ENCODE measurements at regions not wholly inside any gene's neighbourhood (a gene's known extent, or its start where the extent isn't known, plus 50 kb on each side); places are given as distances from the start of the nearest gene placed in this dataset.

GRCh38 chr6:1087154-1087843, 224.6 kb upstream of the FOXQ1 start:
- Histone ChIP-seq H3K27me3 (ENCODE audit: control insufficient read depth in 1 of 2, insufficient read depth in 2 of 2, low read length in 1 of 2) (no peaks in the 10 kb centered on the region), H3K4me1 (ENCODE audit: control insufficient read depth in 1 of 2, insufficient read depth in 2 of 2, low read length in 2 of 2) (no peaks in the 10 kb centered on the region), H3K9me3 (ENCODE audit: control insufficient read depth, low read length) (no peaks in the 10 kb centered on the region), H3K4me3 (ENCODE audit: low read length in 2 of 2) (no peak overlapping the region), H3K36me3 (ENCODE audit: control insufficient read depth in 1 of 2, insufficient read depth in 2 of 2, low read length in 1 of 2) (no peaks in the 10 kb centered on the region), H3K27ac (ENCODE audit: low read depth in 1 of 2, low read length in 2 of 2) (no peak overlapping the region)
- intact Hi-C loops (cut with DNase I): no loop called here
- 80 to 83% methylated on average over 11 of the region's 11 CpGs for WGBS, 2 donors
- no peak for ATAC-seq (ENCODE audit: low FRiP score)
- DNase-seq: no peak

DNA sequence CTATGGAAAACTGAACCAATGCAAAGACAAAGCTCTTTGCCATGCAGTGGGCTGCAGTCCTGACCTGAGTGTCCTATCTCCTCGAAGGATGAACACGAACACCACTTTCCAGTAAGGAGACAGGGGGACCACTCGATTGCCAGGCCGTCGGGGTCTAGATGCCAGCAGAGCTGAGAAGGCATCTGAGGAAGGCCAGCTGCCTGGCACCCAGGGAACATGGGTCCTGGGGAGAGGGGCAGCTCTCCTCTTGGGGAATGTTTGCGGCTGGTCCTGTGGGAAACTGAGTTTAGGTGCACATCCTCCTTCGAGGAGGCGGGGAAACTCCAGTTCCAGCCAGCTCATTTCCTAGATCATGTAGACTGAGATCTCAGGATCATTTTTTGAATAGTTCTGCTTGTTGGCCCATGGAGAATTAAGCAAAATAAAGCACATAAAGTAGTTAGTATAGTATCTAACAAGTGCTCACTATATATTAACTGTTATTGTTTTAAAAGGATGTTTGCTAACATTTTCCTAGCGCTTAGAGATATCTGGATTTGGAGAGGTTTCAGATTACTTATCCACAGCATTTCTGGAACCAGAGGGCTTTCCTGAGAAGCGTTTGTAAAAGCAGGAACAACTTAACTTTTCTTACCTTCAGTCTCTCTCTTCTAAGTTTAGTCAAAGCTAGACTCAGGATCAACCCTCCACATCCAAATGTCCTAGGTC, 225.3 kb upstream of the FOXQ1 start:
- no peaks in the 10 kb centered on the region for H3K9me3 ChIP-seq (ENCODE audit: control insufficient read depth, low read length)
- DNase-seq: no peak
- H3K27ac ChIP-seq (ENCODE audit: low read depth in 1 of 2, low read length in 2 of 2): no peak overlapping the region
- H3K36me3 ChIP-seq (ENCODE audit: control insufficient read depth in 1 of 2, insufficient read depth in 2 of 2, low read length in 1 of 2): no peaks in the 10 kb centered on the region
- 66 to 72% methylated on average over 10 of the region's 10 CpGs for WGBS, 2 donors
- H3K4me1 ChIP-seq (ENCODE audit: control insufficient read depth in 1 of 2, insufficient read depth in 2 of 2, low read length in 2 of 2): no peaks in the 10 kb centered on the region
- H3K27me3 ChIP-seq (ENCODE audit: control insufficient read depth in 1 of 2, insufficient read depth in 2 of 2, low read length in 1 of 2): no peaks in the 10 kb centered on the region
- ATAC-seq (ENCODE audit: low FRiP score): peak; percentile 33
- no peak overlapping the region for H3K4me3 ChIP-seq (ENCODE audit: low read length in 2 of 2)
- intact Hi-C loops (cut with DNase I): no loop called here

GRCh38 chr6:1082285-1082935, 229.5 kb upstream of the FOXQ1 start:
- WGBS, 2 donors: 30% methylated on average over 11 of the region's 11 CpGs
- H3K27me3 ChIP-seq (ENCODE audit: control insufficient read depth in 1 of 2, insufficient read depth in 2 of 2, low read length in 1 of 2): no peaks in the 10 kb centered on the region
- ATAC-seq (ENCODE audit: low FRiP score) (no peak), DNase-seq (no peak)
- no peaks in the 10 kb centered on the region for H3K4me1 ChIP-seq (ENCODE audit: control insufficient read depth in 1 of 2, insufficient read depth in 2 of 2, low read length in 2 of 2)
- intact Hi-C loops (cut with DNase I): no loop called here
- no peaks in the 10 kb centered on the region for H3K9me3 ChIP-seq (ENCODE audit: control insufficient read depth, low read length)
- no peak overlapping the region for H3K4me3 ChIP-seq (ENCODE audit: low read length in 2 of 2)
- H3K27ac ChIP-seq (ENCODE audit: low read depth in 1 of 2, low read length in 2 of 2): no peak overlapping the region
- no peaks in the 10 kb centered on the region for H3K36me3 ChIP-seq (ENCODE audit: control insufficient read depth in 1 of 2, insufficient read depth in 2 of 2, low read length in 1 of 2)

DNA sequence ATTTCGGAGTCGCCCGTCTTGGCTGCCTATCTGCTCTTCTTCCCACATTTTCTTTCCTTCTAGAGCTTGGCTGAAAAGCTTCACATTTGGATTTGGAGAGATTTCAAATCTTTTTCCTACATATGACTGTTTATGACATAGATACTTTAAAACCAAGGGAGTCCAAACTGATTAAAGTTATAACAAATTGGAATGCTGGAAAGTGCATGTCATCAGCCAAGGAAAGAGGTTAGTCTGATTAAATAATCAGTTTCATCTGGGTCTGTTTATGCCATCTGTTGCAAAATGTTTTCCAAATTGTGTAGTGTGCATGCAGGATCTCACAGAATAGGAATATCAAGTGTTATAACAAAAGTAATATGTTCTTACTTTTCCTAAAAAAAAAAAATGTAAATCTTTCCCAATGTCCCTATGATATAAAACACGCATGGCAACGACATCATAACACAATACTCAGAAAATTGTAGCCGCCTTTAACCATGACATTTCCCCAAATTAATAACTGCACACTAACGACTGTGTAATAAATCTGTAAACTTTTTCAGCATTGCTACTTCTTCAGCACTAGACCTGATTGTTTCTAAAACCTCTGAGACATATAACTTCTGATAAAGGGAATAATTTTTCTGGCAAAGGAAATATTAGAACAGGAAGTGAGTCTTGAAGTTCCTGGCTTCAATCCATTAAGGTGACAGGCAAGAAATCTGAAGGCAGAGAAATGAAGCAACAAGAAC, 230.2 kb upstream of the FOXQ1 start:
- ATAC-seq (ENCODE audit: low FRiP score) (no peak), DNase-seq (no peak)
- Histone ChIP-seq H3K36me3 (ENCODE audit: control insufficient read depth in 1 of 2, insufficient read depth in 2 of 2, low read length in 1 of 2) (no peaks in the 10 kb centered on the region), H3K9me3 (ENCODE audit: control insufficient read depth, low read length) (no peaks in the 10 kb centered on the region), H3K4me1 (ENCODE audit: control insufficient read depth in 1 of 2, insufficient read depth in 2 of 2, low read length in 2 of 2) (no peaks in the 10 kb centered on the region), H3K27me3 (ENCODE audit: control insufficient read depth in 1 of 2, insufficient read depth in 2 of 2, low read length in 1 of 2) (no peaks in the 10 kb centered on the region), H3K4me3 (ENCODE audit: low read length in 2 of 2) (no peak overlapping the region), H3K27ac (ENCODE audit: low read depth in 1 of 2, low read length in 2 of 2) (no peak overlapping the region)
- WGBS, 2 donors: 33 to 37% methylated on average over 7 of the region's 7 CpGs
- intact Hi-C loops (cut with DNase I): no loop called here

- intact Hi-C loops (cut with DNase I): no loop called here
- Histone ChIP-seq H3K27me3 (ENCODE audit: control insufficient read depth in 1 of 2, insufficient read depth in 2 of 2, low read length in 1 of 2) (no peaks in the 10 kb centered on the region), H3K36me3 (ENCODE audit: control insufficient read depth in 1 of 2, insufficient read depth in 2 of 2, low read length in 1 of 2) (no peaks in the 10 kb centered on the region), H3K4me3 (ENCODE audit: low read length in 2 of 2) (no peak overlapping the region), H3K4me1 (ENCODE audit: control insufficient read depth in 1 of 2, insufficient read depth in 2 of 2, low read length in 2 of 2) (no peaks in the 10 kb centered on the region), H3K27ac (ENCODE audit: low read depth in 1 of 2, low read length in 2 of 2) (no peak overlapping the region), H3K9me3 (ENCODE audit: control insufficient read depth, low read length) (no peaks in the 10 kb centered on the region)
- DNase-seq (no peak), ATAC-seq (ENCODE audit: low FRiP score) (no peak)
- 95% methylated on average over 34 of the region's 34 CpGs for WGBS, 2 donors
Measured at GRCh38 chr6:1080453-1081337, 231.2 kb upstream of the FOXQ1 start.

DNA sequence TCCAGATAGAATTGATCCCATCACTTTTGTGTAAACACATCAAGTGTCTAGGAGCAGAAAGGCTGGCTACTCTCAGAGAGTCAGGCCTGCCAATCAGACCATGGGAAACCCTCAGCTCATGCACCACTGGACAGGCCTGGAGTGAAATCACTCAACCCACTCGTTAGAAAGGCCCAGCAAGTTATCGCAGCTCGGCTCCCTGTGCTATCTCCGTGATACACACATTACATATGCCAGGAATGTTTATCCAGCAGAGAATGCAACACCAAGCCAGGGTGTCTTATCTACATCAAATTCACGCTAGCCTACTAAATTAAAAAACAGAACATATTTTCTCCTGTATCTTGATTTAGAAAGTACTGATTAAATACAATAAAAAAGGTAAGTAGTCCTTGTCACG, 232.4 kb upstream of the FOXQ1 start:
- H3K27me3 ChIP-seq (ENCODE audit: control insufficient read depth in 1 of 2, insufficient read depth in 2 of 2, low read length in 1 of 2): no peaks in the 10 kb centered on the region
- ATAC-seq (ENCODE audit: low FRiP score) (no peak), DNase-seq (no peak)
- no peaks in the 10 kb centered on the region for H3K36me3 ChIP-seq (ENCODE audit: control insufficient read depth in 1 of 2, insufficient read depth in 2 of 2, low read length in 1 of 2)
- H3K27ac ChIP-seq (ENCODE audit: low read depth in 1 of 2, low read length in 2 of 2): no peak overlapping the region
- no peaks in the 10 kb centered on the region for H3K4me1 ChIP-seq (ENCODE audit: control insufficient read depth in 1 of 2, insufficient read depth in 2 of 2, low read length in 2 of 2)
- 80 to 82% methylated on average over 6 of the region's 6 CpGs for WGBS, 2 donors
- intact Hi-C loops (cut with DNase I): no loop called here
- H3K9me3 ChIP-seq (ENCODE audit: control insufficient read depth, low read length): no peaks in the 10 kb centered on the region
- no peak overlapping the region for H3K4me3 ChIP-seq (ENCODE audit: low read length in 2 of 2)

DNA sequence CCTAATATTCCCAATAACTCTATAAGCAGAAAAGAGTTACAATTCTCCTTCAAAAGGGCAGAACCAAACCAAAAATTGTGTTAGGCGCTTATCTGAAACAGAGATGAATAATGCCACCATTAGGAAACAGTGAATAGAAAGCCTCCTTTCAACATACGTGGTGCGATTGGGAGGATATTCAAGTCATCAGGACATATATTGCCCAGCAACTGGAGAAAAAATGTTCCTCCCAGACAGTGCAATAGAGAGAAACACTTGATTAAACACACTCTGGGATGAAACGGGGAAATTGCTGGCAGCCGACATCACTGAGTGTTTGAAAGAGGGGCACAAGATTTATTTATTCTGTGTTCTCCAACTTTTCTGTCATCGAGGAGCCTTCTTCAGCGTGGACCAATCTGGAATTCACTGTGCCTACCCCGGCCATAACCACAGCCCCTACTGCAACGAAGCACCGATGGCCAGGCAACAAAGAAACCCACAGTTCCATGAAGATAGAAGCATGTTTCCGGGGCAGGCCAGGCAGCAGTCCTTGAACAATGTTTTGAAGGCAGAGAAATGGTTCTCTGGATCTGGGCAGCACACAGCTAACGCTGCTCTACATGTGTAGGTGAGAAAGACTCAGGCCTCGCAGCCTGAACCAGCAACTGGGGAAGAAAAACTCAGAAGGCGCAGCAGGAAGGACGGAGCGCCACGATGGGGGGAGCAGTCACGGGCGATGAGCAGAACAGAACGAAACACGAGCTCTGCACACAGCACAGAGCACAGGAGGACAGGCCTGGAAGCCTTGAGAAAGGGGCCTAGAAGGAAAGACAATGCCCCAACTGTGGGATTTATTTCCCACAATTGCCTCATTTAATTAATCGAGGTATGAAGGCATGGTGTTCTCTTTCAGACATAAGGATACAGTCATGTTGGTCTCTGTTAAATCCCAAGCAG, 234.2 kb upstream of the FOXQ1 start:
- 92 to 95% methylated on average over 22 of the region's 22 CpGs for WGBS, 2 donors
- H3K27ac ChIP-seq (ENCODE audit: low read depth in 1 of 2, low read length in 2 of 2): no peak overlapping the region
- H3K4me1 ChIP-seq (ENCODE audit: control insufficient read depth in 1 of 2, insufficient read depth in 2 of 2, low read length in 2 of 2): no peaks in the 10 kb centered on the region
- no peaks in the 10 kb centered on the region for H3K9me3 ChIP-seq (ENCODE audit: control insufficient read depth, low read length)
- intact Hi-C loops (cut with DNase I): no loop called here
- no peaks in the 10 kb centered on the region for H3K36me3 ChIP-seq (ENCODE audit: control insufficient read depth in 1 of 2, insufficient read depth in 2 of 2, low read length in 1 of 2)
- no peaks in the 10 kb centered on the region for H3K27me3 ChIP-seq (ENCODE audit: control insufficient read depth in 1 of 2, insufficient read depth in 2 of 2, low read length in 1 of 2)
- ATAC-seq (ENCODE audit: low FRiP score): no peak
- no peak for DNase-seq
- H3K4me3 ChIP-seq (ENCODE audit: low read length in 2 of 2): no peak overlapping the region

Data from aorta (tissue), 5 donors.